Left ventricle myocardium inferior (tissue), 1 donor: ENCODE measurements at regions not wholly inside any gene's neighbourhood (a gene's known extent, or its start where the extent isn't known, plus 50 kb on each side); places are given as distances from the start of the nearest gene placed in this dataset.

ENCODE experiments used
- DNase-seq: peaks from one replicate; pipeline ENCODE4 v3.0.0-alpha.2; 2020
- H3K27ac ChIP-seq: fragments of 200-600 bp; replicated peaks from 2 replicates; pipeline ENCODE4 v1.8.0; 2021
- H3K27me3 ChIP-seq: fragments of 200-600 bp; 2 replicates; pipeline ENCODE4 v1.8.0; 2021; ENCODE audit warnings: low read depth
- H3K36me3 ChIP-seq: fragments of 200-600 bp; 2 replicates; pipeline ENCODE4 v1.8.0; 2021
- H3K4me1 ChIP-seq: fragments of 200-600 bp; 2 replicates; pipeline ENCODE4 v1.8.0; 2021
- H3K4me3 ChIP-seq: fragments of 200-600 bp; 2 replicates; pipeline ENCODE4 v1.8.0; 2021; ENCODE audit warnings: mild to moderate bottlenecking, moderate library complexity
- H3K9me3 ChIP-seq: fragments of 200-600 bp; replicated peaks from 2 replicates; pipeline ENCODE4 v1.8.0; 2021
- CTCF ChIP-seq: fragments of 200-600 bp; IDR thresholded peaks from 2 replicates; pipeline ENCODE4 v1.8.0; 2021; ENCODE audit warnings: antibody characterized with exemption, mild to moderate bottlenecking, borderline replicate concordance
- intact Hi-C: fragments of 100-400 bp; cut with micrococcal nuclease; formaldehyde crosslinking; loops from one replicate; pipeline ENCODE4 v1.11.0; 2022
- donor health status: DM: no; HTN: yes; CAD: no; lungs with severe emphysema.

GRCh38 chr3:83216919-83217594 is 1455.6 kb upstream of the GBE1 start:
- H3K36me3 ChIP-seq, result no peaks in the 10 kb centered on the region
- peaks cover 10% of the 10 kb centered on the region for H3K9me3 ChIP-seq
- no peaks in the 10 kb centered on the region for H3K4me1 ChIP-seq
- intact Hi-C loops, result no loop called here
- DNase-seq, result no peak
- H3K4me3 ChIP-seq, result no peak overlapping the region
- no peaks in the 10 kb centered on the region for H3K27me3 ChIP-seq
- H3K27ac ChIP-seq, result no peak overlapping the region
- no peak for TF ChIP-seq CTCF

- Histone ChIP-seq H3K9me3 (no peaks in the 10 kb centered on the region), H3K27me3 (no peaks in the 10 kb centered on the region), H3K4me1 (no peaks in the 10 kb centered on the region), H3K36me3 (no peaks in the 10 kb centered on the region), H3K27ac (no peak overlapping the region), H3K4me3 (no peak overlapping the region)
- intact Hi-C loops, result no loop called here
- no peak for TF ChIP-seq CTCF
- DNase-seq, result no peak
These were observed 1433.8 kb upstream of the GBE1 start for GRCh38 chr3:83195243-83195642.

- TF ChIP-seq CTCF, result no peak
- intact Hi-C loops, result no loop called here
- no peaks in the 10 kb centered on the region for H3K27me3 ChIP-seq
- no peak for DNase-seq
- H3K36me3 ChIP-seq, result no peaks in the 10 kb centered on the region
- no peak overlapping the region for H3K4me3 ChIP-seq
- H3K9me3 ChIP-seq, result no peaks in the 10 kb centered on the region
- no peaks in the 10 kb centered on the region for H3K4me1 ChIP-seq
- no peak overlapping the region for H3K27ac ChIP-seq
These were observed 1432.1 kb upstream of the GBE1 start for GRCh38 chr3:83193526-83193925.

GRCh38 chr3:83189634-83190033 is 1428.2 kb upstream of the GBE1 start:
- no peak for DNase-seq
- TF ChIP-seq CTCF, result no peak
- H3K27me3 ChIP-seq, result no peaks in the 10 kb centered on the region
- no peak overlapping the region for H3K4me3 ChIP-seq
- intact Hi-C loops, result no loop called here
- H3K27ac ChIP-seq, result no peak overlapping the region
- peaks cover 22% of the 10 kb centered on the region for H3K9me3 ChIP-seq
- no peaks in the 10 kb centered on the region for H3K4me1 ChIP-seq
- no peaks in the 10 kb centered on the region for H3K36me3 ChIP-seq

GRCh38 chr3:83169473-83169872 is 1408.0 kb upstream of the GBE1 start:
- H3K36me3 ChIP-seq, result no peaks in the 10 kb centered on the region
- no peak for DNase-seq

More at GRCh38 chr3:83169473-83169872, 1408.0 kb upstream of the GBE1 start:
- TF ChIP-seq CTCF, result no peak
- Histone ChIP-seq H3K27ac (no peak overlapping the region), H3K27me3 (no peaks in the 10 kb centered on the region), H3K9me3 (peaks cover 21% of the 10 kb centered on the region), H3K4me3 (no peak overlapping the region), H3K4me1 (no peaks in the 10 kb centered on the region)
- intact Hi-C loops, result no loop called here
